ENCODE measurements at regions not wholly inside any gene's neighbourhood (a gene's known extent, or its start where the extent isn't known, plus 50 kb on each side); places are given as distances from the start of the nearest gene placed in this dataset.

- TF ChIP-seq POLR2A (IDR thresholded peaks at IDR 0.05) (no peak), CTCF (IDR thresholded peaks at IDR 0.05 in 4 of 5, conservative IDR thresholded peaks at IDR 0.05 in 1 of 5) (no peak)
These were observed 121.2 kb upstream of the SLC38A2 start for GRCh38 chr12:46493834-46494181.
